DMS79 treated with DMSO at 0.1 percent for 48 hours (cell line): ENCODE measurements at regions not wholly inside any gene's neighbourhood (a gene's known extent, or its start where the extent isn't known, plus 50 kb on each side); places are given as distances from the start of the nearest gene placed in this dataset.
"Not testable (repeated sequence)": the region's sequence is repeated elsewhere in the genome, so short reads cannot be mapped to it uniquely, and the experiment has no call there.

Experiments
- DNase-seq: peaks from one replicate; lab custom pipeline; 2025; lab: John Stamatoyannopoulos, UW

GRCh38 chr18:22566703-22567420 is 149.1 kb upstream of the CTAGE1 start:
- DNase-seq: no peak

DNA sequence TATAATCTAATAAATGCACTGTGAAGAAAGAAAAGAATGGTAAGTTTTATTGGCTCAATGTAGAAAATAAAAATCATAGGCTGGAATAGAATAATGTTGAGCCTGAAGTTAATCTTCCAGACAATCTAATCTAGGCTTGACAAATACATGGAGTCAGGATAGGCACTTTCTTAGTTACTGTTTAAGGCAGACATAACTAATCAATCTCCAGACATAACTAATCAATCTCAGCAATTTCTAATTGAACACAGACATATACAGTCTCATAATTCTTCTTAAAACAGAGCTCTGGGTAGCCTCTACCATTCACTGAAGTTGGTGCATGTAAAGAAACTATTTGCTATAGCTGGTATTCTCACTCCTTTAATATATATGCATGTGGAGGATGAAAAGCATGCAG is 150.1 kb upstream of the CTAGE1 start:
- DNase-seq: no peak

GRCh38 chr18:22570492-22570891 is 152.8 kb upstream of the CTAGE1 start:
- no peak for DNase-seq

GRCh38 chr18:22572341-22572740 is 154.6 kb upstream of the CTAGE1 start:
- DNase-seq: no peak

GRCh38 chr18:22579271-22579670 is 161.6 kb upstream of the CTAGE1 start:
- no peak for DNase-seq

DNA sequence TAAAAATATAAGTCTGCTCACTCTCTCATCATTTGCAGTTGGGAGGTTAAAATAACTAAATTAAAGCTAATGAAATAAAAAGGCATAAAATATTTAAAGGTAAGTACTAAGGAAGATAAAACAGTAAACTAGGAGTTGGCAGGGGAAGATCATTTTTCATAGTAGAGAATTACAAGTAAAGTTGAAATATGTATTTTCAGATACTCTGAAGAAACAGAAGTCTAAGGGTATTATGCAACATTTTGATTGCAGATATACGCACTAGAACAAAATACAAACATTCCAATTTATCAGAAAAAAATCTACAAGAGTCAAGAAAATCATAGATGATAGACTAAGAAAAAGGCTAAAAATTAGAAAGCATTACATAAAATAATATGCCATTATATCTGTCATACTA is 167.6 kb upstream of the CTAGE1 start:
- DNase-seq: no peak

- no peak for DNase-seq
Observed at GRCh38 chr18:22585821-22586220, 168.1 kb upstream of the CTAGE1 start.

GRCh38 chr18:22591222-22591621 is 173.5 kb upstream of the CTAGE1 start:
- no peak for DNase-seq

DNA sequence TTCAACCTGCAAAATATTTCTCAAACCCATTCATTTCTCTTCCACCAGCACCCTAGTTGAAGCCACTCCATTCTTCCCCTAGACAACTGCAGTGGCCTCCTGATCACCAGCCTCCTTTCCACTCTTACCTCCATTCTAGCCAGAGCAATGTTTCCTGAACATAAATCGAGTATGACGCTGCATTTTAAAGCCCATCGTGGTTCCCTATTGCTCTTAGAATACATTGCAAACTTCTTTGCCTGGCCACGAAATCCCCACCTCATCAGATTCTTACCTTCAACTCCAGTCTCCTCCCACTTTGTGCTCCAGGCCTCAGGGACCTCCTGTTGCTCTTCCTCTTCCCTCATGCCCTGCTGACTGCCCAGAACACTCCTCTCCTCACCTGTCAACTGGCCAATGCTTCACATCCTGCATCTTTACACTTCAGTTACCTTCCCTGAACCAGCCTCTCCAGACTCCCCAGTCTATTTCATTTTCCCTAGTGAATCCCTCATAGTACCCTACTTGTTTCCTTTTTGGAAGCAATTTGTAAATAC is 176.5 kb upstream of the CTAGE1 start:
- no peak for DNase-seq

DNA sequence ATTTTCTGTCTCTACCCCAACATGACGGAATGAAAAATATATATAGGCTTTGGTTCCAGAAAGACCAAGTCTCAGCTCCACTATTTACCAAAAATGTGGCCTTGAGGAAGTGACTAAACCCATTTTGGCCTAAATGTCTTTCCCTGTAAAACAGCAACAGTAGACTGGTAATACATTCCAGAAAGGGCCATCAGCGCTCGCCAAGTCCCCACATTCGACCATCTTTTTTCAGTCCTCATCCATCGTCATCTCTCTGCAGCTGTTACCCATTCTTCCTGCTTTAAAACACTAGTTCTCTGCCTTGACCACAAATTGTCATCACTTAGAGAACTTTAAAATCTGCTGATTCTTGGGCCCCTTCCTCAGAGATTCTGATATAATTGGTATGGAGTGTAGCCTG is 183.8 kb upstream of the CTAGE1 start:
- no peak for DNase-seq

DNA sequence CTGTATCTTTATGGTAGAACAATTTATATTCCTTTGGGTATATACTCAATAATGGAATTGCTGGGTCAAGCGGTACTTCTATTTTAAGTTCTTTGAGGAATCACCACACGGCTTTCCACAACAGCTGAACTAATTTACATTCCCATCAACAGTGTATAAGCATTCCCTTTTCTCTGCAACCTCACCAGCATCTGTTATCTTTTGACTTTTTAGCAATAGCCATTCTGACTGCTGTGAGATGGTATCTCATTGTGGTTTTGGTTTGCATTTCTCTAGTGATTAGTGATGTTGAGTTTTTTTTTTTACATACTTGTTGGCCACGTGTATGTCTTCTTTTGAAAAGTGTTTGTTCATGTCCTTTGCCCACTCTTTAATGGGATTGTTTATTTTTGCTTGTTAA is 184.7 kb upstream of the CTAGE1 start:
- not testable (repeated sequence) for DNase-seq

- DNase-seq: no peak
Observed at GRCh38 chr18:22603902-22604301, 186.2 kb upstream of the CTAGE1 start.

GRCh38 chr18:22604390-22604985 is 186.8 kb upstream of the CTAGE1 start:
- no peak for DNase-seq

DNA sequence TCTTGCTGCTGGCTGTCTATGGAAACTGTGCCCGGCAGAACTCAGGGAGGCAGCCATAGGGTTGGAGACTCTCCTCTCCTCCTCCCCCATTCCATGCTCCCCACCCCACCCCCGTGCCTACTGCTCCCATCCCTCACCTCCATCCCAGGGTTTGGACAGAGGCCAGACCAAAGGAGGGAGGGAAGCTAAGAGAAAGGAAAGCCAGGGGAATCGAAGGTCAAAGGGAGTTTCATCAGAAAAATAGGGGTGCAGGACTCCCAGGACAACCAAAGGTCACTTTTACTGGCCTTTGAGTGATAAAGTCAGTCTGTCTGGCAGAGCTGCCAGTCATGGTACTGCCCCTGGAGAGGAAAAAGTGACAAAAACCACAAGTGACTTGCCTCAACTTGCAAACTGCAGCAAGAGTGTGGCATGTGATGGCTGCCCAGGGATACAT is 187.3 kb upstream of the CTAGE1 start:
- no peak for DNase-seq

GRCh38 chr18:22605736-22606135 is 188.0 kb upstream of the CTAGE1 start:
- DNase-seq: no peak

- DNase-seq: no peak
Observed at GRCh38 chr18:22606563-22607283, 189.0 kb upstream of the CTAGE1 start.

DNA sequence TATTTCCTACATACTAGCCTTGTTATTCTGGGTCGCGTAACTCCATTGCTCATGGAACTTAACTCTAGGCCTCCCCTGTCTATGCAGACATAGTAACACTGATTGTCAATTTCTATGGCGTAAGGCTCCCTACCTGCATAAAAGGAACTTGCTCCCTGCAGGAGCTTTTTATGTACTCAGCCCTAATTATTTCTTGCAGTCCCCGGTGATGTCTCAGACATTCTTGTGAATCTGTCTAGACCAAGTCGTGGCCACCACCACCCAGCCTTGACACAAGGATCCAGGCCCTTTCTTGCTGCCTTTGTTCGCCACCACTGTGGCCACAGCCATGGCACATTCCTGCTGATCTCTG is 189.5 kb upstream of the CTAGE1 start:
- no peak for DNase-seq

DNA sequence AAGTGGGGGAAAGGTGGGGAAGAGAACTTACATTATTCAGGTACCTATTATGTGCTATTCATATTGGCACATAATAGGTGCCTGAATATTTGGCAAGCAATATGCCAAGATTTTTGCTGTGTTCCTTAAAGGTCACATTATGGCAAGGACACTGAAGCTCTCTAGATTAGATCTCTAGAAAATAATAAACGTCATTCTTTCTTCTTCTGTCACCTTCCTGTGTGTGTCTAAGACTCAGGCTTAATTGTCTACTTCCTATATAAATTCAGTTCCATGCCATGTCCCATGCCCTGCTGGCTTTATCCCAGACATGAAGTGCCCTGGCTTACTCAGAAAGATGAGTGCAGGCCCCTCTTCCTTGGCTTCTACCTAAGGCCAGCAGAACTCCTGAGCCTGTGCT is 191.1 kb upstream of the CTAGE1 start:
- no peak for DNase-seq

DNA sequence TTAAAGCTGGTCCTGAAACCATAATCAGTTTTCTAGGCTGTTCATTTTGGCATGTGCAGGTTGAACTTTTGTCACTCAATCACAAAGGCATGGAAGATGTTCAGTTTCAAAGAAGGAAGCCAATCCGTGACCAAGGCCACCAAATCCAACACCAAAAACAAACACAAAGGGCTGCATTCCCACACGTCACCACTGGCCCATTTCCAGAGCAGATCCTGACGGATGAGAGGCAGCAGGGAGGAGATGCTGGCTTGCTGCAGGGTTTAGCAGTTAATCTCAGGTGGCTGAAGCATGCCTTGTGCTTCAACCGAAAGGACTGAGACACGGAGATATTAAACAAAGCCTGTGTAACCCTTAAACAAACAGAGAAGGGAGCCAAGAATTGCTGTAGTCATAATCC is 191.9 kb upstream of the CTAGE1 start:
- no peak for DNase-seq

DNA sequence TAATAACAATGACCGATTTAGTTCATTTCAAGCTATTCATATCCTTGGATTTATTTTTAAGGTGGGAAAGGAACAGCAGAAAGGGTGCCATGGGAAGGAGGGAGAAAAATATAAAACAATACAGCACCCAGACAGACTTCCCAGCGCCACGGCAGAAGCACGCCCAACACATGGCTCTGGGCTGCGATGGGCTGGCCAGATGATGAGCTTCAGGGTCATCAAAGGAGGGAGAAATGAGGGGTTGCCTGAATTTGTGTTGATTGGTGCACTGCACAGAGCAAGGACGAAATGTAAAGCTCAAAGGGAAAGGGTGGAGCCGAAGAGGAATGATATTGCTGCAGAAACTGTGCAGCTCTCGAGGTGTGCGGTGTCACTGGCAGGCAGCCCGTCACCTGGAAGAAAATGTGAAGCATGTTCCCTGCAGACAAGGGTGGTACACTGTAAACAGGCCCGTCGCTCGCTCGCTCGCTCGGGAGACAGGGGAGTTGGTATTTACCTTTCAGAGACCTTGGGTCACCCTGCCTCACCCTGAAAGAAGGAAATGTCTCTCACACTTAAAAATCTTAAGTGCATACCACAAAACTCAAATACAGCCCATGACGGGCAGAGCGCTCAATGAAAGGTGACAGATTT is 195.5 kb upstream of the CTAGE1 start:
- DNase-seq: peak; percentile 6

GRCh38 chr18:22613788-22614187 is 196.1 kb upstream of the CTAGE1 start:
- no peak for DNase-seq

- no peak for DNase-seq
Observed at GRCh38 chr18:22623513-22623912, 205.8 kb upstream of the CTAGE1 start.

DNA sequence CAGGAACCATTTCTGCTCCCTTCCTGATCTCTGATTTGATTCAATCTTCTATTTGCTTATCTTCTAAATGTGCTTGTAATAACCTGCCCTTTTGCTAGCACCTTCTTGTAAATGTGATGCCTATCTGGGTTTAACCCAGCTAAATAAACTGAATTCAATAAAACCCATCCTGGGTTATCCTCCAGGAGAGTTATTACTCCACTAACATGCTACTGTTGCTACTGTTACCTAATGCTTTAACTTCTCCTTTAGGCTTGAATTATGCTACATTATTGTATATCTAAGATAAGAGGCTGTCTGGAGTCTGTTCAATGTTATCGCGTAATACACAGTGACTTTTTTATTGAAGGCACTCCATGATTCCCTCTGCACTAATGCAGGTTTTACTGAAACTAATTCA is 206.5 kb upstream of the CTAGE1 start:
- DNase-seq: no peak
